ENCODE measurements at regions not wholly inside any gene's neighbourhood (a gene's known extent, or its start where the extent isn't known, plus 50 kb on each side); places are given as distances from the start of the nearest gene placed in this dataset.

DNA sequence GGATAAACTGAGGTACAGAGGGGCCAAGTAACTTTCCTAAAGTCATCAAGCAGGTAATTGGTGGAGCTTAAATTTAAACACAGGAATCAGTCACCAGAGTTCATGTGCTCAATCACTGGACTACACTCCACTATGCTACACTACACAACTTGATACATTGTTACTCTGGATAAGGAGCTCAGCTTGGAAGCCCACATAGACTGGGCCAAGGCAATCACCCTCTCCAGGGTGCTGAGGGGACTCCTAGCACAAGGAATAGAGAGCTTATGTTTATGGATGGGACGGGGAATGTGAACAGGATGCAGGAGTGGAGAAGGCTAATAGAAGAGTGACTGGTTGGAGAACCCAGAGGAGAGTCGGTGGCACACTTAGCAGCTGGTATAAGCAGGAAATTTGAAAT lies 113.5 kb upstream of the NFIB start:
- DNase-seq, result no peak

DNA sequence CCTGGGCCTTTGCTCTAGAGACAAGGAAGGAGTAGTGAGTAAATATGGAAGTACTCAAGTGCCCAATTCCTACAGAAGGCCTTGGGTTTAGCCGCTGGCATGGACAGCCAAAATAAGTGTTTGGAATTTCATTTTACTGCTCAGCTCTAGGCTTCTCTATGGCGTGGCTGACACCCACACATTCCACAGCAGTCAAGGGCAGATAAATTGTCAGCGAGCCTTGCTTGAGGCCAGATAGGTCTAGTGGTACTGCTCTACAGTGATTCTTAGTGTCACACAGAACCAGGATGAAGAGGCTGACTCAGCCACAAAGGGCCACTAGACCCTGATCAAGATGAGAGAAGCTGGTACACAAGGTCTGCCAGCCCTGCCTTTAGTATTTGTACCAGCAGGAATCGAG lies 111.0 kb upstream of the NFIB start:
- no peak for DNase-seq

DNA sequence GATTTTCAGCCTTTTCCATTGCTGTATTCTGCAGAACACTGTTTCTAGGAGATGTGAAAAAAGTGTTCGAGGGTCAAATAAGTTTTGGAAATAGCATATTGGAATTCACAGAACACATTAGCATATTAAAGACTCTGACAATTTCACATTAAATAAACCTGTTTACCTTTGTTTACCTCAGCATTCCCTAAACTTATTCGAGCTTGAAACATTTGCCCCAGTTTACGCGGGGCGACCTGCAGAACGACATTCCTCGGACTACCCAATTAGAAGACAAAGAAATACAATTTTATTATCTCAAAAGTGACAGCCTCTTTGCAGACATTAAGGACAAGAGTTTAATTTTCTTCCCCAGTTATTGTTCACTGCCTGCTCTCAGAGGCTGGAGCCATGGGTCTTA lies 110.3 kb upstream of the NFIB start:
- DNase-seq, result no peak

DNA sequence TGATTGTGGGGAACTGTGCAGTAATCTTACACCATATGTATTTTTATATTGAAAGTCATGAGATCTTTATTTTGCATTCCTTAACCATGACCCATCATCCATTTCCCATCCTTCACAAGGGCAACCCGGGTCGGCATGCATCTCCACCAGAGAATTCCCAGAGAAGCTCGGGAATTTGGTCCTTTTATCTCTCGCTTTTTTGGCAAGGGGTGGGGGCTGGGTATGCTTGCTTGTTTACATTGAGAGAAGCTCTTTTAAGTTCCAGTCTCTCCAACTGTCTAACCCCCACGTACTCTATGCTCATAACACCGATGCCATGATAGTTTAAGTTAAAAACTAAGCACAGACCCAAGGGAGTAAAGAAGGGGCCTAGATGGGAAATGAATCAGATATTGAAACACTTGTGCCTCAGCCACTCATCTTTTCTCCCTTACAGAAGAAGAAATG lies 109.9 kb upstream of the NFIB start:
- DNase-seq, result no peak

DNA sequence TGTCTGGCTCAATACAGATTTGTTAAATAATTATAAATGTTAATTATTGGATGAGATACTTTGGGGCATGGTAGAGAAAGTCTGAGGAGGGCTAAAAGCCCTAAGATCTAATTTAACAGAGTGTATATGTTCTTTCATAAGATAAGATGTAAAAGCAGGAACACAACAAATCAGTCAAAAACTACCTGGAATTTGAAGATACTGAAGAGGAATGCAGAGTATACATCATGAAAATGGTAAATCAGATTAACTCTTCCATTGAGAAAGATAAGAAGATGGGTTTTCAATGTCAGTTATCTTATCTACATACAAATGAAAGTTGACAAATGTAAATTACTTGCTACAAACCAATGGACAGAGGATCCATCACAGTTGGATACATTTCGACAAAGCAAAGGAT lies 107.3 kb upstream of the NFIB start:
- no peak for DNase-seq

DNA sequence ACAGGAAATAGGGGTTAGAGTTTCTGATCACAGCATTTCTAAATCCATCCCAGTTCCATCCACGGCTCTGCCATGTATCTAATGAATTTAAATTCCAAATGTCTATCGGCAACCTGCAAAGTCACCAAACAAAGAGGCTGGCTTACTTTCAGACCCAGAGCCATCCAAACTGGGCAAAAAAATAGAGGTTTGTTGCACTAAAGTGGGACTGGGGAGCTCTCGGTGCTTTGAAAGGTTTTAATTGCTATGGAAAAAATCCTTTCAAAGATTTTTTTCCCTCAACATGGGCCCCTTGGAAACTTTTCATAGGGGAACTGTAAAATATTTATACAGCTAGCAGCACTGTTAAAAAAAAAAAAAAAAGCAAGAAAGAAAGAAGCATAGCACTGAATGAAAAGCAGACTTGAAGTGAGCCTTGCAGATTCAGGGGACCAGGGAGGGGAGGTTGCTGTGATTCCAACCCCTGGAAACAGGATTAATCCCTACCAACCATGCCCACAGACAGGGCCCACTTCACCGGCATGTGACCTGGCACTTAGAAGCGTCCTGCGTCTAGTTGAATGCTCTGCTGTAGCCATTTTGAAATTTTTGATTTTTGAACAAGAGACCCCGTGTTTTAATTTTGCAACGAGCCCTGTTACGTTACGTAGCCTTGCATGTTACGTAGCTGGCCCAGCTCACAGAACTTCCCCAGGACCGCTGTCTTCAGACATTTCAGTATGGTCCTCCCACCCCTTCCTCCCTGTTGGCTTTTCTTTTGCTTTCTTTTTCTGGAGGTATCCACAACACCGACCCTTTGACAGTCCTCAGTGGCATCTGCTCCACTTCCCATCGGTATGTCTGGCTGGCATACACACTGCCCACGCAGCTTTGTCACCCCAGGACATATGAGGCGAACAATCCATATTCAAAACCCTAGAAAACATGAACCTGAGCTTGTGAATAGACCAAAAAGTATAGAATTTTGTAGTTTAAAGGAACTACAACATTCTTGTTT lies 105.3 kb upstream of the NFIB start:
- DNase-seq, result no peak

DNA sequence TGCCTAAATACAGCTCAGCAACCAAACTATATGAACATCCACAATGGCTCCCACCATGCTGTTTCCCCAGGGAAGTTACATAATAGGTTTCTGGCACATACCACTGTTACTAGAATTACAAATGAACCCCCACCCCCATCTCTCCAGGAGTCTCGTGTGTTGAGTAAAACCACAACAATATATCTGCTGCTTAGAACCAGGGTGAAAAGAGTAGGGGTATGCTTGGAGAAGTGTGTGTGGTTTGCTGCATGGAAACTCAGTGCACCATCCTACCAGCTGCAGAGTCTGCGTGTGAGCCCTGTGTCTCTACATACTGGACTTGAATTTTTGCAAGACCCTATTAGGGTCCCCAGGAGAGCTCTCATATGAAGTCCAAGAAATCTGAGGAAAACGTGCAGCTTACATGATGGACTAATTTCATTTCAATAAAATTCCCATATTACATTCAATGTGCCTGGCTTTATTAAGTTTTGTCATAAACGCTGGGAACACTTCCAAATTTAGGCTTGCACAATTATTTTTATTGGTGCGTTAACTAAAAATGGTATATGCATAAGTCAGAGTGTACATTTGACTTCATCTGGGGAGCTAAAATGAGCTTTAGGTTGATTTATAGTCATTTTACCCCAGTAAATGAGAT lies 104.5 kb upstream of the NFIB start:
- no peak for DNase-seq

DNA sequence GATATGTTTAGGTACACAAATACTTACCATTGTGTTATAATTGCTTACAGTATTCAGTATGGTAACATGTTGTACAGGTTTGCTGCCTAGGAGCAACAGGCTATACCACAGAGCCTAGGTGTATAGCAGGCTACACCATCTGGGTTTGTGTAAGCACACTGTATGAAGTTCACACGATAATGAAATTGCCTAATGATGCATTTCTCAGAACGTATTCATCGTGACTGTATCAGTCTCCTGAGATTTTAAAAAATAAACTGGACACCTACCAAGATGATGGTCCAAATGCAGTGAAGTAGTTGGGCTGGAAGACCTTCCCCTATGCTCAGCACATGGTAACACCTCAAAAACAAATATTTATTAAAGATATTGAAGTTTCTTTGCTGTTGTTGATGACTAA lies 103.3 kb upstream of the NFIB start:
- DNase-seq, result no peak

DNA sequence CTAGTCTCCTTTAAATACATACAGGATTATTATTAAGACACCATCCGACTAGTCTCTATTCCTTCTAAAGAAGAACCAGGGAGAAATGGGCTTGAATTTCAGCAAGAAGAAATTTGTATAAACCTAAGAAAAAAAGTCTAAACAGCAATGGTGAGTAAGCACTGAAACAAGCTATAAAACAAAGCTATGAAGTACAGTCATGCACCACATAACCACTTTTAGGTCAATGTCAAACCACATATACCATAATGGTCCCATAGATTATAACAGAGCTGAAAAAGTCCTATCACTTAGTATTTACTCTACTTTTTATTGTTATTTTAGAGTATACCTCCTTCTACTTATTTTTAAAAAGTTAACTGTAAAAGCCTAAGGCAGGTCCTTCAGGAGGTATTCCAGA lies 102.0 kb upstream of the NFIB start:
- DNase-seq, result no peak

DNA sequence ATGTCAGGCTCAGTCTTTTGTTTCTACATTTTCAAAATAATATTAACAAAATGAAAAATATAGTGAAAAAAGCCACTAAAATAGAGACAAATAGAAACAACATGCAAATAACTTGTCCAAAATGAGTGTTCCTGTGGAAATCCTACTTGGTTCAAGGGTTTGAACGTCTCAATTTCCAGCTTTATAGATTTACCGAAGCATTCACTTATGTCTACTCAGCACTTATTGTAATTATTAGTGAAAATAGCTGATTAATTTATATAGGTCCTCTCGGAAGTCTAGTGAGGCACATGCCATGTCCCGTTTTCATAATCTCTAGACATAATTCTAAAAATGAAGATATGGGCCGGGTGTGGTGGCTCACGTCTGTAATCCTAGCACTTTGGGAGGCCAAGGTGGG lies 99.9 kb upstream of the NFIB start:
- DNase-seq, result no peak

DNA sequence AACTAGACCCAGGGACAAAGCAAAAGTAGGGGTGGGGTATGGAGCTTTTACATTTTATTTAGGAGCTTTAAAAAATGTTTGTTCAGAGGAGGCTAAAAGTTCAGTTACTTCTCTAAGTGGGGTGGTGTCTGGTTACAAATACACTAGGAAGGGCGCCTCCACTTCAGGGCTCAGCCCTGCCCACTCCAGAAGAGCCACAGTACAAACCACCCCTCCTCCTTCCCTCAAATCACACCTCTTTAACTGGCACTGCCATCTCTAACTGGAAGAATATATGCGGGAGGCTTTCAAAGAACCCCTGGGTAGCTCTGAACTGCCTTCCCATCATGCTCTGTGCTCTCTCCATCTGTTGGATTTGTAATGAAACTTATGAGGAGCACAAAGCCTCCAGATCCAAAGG lies 98.8 kb upstream of the NFIB start:
- DNase-seq, result no peak

DNA sequence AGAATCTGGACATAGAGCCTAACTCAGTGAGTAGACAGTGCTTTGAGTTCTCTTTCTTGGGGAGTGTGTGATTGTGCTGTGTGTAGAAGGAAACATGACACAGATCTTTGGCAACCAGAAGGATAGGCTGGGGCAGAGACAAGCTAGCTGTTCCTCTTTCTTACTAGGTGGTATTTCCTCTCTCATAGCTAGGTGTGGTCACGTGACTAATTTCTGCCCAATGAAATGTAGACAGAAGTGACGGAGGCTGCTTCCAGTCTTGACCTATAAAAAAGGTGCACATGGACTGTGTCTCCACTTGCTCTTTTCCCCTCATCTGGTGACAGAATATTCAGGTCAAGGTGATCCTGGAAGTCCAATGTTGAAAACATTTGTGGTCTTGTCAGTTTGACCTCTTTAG lies 92.5 kb upstream of the NFIB start:
- DNase-seq, result no peak

DNA sequence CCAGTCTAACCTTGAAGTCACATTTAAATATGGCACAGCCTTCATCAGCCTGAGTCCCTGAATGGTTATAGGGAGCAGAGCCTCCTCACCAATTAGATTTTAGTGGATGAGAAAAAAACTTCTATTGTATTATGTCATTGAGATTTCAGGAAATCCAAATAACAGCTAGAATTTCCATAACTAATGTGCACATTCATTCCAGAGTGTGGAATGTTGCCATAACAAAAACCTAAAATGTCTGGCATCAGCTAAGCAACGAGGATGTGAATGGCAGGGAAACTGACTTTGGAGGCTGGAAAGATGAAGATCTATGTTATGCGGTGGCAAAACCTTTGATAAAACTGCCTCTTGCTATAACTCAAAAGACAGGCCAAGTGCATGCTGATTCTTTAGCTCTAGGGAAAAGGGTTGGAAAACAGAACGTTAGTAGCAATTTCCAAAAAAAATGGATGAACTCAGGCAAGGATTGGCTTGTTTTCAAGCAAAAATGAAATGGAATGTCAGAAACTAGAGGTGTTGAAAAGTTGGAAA lies 91.3 kb upstream of the NFIB start:
- DNase-seq, result no peak

DNA sequence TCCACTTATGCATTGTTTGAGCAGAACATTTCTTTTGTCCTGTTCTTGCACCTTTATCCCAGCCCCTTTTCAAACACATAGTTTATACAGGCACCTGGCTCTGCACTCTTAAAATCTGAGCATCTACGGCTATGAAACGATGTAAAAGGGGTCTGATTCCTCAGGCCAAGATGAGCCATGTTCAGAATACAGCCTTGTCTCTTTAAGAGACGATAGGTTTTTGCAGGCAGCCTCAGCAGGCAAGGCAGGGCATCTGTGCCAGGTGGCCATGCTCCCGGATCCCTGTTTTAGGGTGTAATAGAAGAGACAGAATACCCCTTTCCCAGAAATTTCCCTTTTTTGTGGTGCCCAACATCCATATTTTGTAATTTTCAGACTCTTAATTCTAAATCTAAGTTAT lies 89.1 kb upstream of the NFIB start:
- DNase-seq, result no peak

DNA sequence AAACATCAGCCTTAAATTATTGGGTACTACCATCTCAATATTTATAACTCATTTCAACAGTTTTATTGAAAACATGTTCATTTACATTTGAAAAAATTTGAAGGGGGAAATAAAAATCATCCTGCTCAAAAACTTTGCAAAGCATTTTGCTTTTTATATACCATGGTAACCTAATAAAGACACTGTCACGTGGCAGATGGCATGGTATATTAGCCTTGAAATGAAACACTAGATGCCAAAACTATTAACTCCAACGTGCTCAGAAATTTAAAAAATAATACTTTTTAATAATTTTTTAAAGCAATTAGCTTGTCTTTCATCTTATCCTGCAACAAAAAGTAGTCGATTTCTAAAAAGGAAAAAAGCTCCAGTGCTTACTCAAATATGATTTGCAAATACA lies 88.6 kb upstream of the NFIB start:
- no peak for DNase-seq

DNA sequence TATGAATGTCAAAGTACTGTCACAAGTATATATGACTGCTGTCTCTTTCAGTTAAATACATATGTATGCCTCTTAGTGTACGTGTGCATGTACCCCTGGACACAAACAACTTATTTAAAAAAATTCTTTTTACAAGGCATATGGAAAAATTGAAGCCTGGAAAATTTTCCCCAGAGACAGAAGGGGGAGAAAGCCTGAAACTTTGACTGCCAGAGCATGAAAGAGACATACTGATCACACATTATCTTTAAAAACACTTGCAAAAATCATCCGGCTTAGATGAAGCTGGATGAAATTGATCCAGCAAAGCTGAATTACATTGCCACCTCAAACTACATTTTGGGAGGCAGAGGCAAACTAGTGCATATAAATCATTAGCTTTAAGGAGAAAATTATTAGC lies 88.0 kb upstream of the NFIB start:
- no peak for DNase-seq

DNA sequence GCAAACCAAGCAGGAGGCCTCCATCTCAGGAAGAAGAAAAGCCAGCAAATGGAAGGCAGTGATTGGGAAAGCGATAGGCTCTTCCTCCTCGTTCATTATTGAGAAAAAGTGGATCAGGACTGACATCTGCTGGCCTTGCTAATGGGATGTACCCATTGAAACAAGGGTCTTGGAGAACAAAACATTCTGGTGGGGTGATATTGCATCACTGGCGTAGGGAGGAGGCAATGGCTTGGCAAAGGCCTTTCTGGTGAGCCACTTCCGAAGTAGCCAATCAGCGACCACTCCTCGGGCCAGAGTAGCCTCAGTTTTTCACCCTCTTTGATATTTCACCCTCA lies 86.7 kb upstream of the NFIB start:
- DNase-seq, result no peak

DNA sequence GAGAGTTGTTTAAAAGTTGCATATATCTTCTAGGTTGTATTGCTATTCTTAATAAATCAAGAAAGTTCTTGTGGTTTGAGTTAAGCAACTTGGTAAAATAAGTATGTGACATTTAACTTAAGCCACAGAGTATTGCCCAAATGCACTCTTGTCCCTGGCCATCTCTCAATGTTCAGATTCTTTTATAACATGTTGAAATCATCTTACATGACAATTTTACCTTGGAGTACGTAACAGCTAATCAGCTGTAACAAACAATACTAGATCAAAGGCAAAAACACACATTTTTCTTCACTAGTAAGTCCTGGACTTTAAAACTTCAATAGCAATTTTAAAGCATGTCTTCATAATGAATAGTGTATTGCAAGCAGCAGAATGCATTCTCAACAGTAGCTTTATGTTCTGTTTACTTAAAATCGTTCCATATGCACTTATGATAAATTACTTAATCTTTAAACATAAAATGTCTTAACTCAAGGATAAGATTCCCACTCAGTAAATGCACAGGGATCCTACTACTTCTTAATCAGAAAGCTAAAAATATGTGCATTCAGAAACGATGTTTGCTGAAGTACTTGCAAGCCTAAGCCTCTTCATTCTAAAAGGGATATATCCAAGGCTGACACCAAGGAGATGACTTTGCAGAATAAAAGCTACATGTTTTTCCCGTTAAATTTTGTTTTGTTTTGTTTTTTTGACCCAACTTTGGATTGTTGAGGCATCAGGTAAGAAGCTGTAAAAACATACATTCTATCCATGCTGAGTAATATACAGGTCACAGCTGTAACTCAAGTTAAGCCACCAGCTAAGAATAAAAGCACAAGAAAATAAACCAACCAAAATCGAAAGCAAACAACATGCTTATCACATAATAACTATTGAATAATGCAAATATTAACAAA lies 86.1 kb upstream of the NFIB start:
- DNase-seq, result no peak

DNA sequence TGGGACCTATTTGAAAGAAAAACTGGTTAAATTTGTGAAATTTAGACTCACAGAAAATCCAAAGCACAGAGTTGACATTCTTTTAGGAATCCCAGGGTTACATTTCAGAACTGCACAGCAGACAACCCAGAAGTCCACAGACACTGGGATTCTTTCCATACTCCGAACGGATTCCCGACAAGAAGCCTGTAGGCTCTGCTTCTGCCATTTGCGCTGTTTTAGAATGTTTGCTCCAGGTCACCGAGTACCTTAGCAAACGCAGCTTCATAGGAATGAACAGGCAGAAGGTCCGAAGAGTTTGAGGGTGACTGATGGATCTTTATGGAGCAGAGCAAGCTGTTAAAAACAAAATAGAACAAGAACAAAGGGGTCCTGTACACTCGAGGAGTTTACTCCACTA lies 84.5 kb upstream of the NFIB start:
- no peak for DNase-seq

DNA sequence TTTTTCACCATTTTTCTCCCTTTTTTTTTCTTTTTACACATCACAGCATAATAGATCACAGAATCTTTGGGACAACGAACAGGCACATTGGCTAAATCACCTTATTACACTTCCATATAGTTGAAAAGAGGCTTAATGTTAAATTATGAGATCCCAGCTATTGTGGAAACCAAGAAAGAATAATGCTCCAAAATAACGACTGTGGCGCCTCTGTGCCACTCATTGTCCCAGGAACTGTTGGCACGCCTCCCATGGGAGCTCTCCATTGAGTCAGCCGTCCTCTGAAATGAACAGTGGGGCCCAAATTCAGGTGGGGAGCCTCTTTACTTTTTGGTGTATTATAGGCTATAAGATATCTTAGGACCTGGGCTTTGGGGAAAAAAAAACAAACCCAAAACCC lies 82.2 kb upstream of the NFIB start:
- DNase-seq, result no peak

DNA sequence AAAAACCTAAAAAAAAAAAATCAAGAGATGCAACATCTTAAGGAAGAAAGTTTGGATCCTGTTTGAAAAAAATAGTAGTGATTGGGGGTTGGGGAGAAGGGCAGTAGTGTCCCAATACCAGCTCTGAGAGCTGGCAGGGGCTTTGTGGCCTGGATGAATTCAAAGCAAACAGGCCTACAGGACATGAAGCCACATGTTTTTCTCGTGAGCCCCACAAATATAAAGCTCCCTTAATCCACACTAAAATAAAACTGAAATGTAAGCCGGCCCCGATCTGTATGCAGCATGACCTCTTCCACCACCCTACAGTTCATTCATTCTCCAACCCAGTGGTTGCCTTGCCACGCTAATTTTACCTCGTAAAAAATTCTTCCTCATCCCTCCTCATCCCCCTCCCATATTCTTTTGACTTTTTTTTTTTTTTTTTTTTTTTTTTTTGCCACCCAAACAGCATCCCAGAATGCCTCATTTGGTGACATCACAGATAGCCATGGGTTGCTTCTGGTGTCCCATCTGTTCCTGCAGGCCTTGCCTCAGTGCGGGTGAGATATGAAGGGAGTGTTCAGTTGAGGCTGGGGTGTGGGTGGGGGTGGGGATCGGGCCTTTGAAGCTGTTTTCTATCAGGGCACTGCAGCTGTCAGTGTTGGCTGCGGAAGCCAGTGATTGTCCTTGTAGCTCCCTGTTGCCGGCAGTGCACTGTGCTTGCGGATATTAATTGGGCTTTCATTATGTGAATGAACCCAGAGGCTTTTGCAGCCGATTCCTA lies 81.6 kb upstream of the NFIB start:
- no peak for DNase-seq

DNA sequence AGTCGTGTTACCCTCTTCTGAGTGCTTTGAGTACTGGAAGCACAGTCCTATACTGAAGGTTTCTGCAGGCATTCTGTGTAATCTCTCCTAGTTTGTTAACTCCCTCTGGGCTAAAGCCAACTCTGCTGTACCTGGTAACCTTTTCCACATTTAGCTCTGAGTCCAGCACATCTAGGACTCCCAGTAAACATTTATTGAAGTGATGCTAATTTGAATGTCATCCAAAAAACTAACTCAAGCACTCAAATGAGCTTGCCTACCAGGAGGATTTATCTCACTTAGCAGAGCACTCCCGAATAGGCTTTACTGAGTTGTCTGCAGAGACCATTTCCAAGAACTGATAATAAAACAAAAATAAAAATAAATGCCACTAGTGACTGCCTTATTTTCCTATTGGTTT lies 79.5 kb upstream of the NFIB start:
- DNase-seq, result no peak

DNA sequence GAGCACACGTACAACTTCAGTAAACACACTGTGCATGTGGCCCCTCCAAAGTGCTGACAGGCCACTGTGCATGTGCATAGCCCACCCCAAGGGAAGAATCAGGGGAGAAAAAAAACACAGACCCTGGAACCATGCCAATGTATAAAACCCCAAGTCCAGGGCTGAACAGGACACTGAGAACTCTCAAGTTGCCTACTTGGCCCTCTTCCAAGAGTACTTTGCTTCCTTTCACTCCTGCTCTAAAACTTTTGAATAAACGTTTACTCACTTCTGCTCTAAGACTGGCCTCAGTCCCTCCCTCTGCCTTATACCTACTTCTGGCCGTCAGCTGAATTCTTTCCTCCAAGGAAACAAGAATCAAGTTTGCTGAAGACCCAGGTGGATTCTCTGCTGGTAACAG lies 77.7 kb upstream of the NFIB start:
- DNase-seq, result no peak

All from CD4-positive, alpha-beta T cell treated with Interleukin-10 for 1 hour (primary cell).